HepG2 (cell line): ENCODE measurements at regions not wholly inside any gene's neighbourhood (a gene's known extent, or its start where the extent isn't known, plus 50 kb on each side); places are given as distances from the start of the nearest gene placed in this dataset.

Source experiments
- ATAC-seq: fragments of 200-7000 bp; cut with Tn5 transposase; 3 replicates; pipeline ENCODE4 v1.9.1; 2020; ENCODE audit warnings: mild to moderate bottlenecking, moderate library complexity
- BruUV-seq: library from RNA; stranded (reverse); fragments of 400-500 nt; replicated peaks from 2 replicates; lab custom pipeline; 2021; lab: Mats Ljungman, UMichigan
- CTCF ChIA-PET: fragments of 300-600 bp; formaldehyde crosslinking; extraction: SDS; loops from one replicate; lab custom pipeline; 2021; ENCODE audit warnings: low total read pairs, inconsistent platforms, low intra/inter-chr PET ratio; lab: Yijun Ruan, JAX
- POLR2A ChIA-PET: fragments of 350-600 bp; sonication (Branson Sonifier 250); formaldehyde crosslinking; loops from one replicate; lab custom pipeline; 2020; ENCODE audit warnings: antibody characterized with exemption, inconsistent platforms; lab: Yijun Ruan, JAX
- DNase-seq: peaks from one replicate; pipeline ENCODE4 v3.0.0-alpha.2; 2015; ENCODE audit warnings: low spot score
- FAIRE-seq: peaks from 3 replicates; lab custom pipeline; 2011; peaks lifted over from hg19 to GRCh38; lab: Jason Lieb, UNC
- H2AFZ ChIP-seq: one replicate; pipeline ENCODE4 v1.6.1; 2011; ENCODE audit warnings: low read length, inconsistent platforms
- H3K27ac ChIP-seq: fragments of 300-600 bp; 3 replicates; pipeline ENCODE4 v1.8.0; 2011; ENCODE audit warnings: mixed run types, mild to moderate bottlenecking, mixed read lengths, low read length, inconsistent platforms; ENCODE audit not compliant: insufficient read depth; ENCODE audit errors: extremely low read length
- H3K27me3 ChIP-seq, 2 experiments: fragments of 200-600 bp in 1 of 2; 2 replicates in 1 of 2; 3 replicates in 1 of 2; pipeline versions ENCODE4 v1.6.0 to v1.8.0; 2011; ENCODE audit warnings: low read length in 2 of 2, mild to moderate bottlenecking in 2 of 2, moderate library complexity in 2 of 2, inconsistent platforms in 1 of 2; ENCODE audit not compliant: insufficient read depth in 2 of 2, control insufficient read depth in 1 of 2
- H3K36me3 ChIP-seq, 2 experiments: fragments of 200-600 bp in 1 of 2; replicated peaks in 1 of 2; 2 replicates in 1 of 2; 3 replicates in 1 of 2; pipeline versions ENCODE4 v1.5.1 to v1.8.0; 2011; ENCODE audit warnings: low read length in 2 of 2, inconsistent platforms in 1 of 2; ENCODE audit not compliant: insufficient read depth in 2 of 2, control insufficient read depth in 1 of 2
- H3K4me1 ChIP-seq: 2 replicates; pipeline ENCODE4 v1.5.1; 2012; ENCODE audit warnings: low read length, inconsistent platforms; ENCODE audit not compliant: insufficient read depth
- H3K4me2 ChIP-seq: 2 replicates; pipeline ENCODE4 v1.6.0; 2011; ENCODE audit warnings: low read depth, low read length, inconsistent platforms
- H3K4me3 ChIP-seq, 3 experiments: fragments of 200-600 bp in 1 of 3; sonication (generic), shearing (Covaris generic) in 1 of 3; replicated peaks in 1 of 3; 2 replicates each; pipeline ENCODE4 v1.5.1; 2011 to 2016; ENCODE audit warnings: low read length in 3 of 3, inconsistent platforms in 2 of 3, low read depth in 2 of 3, mild to moderate bottlenecking in 2 of 3, control low read depth in 1 of 3, mixed read lengths in 1 of 3; ENCODE audit not compliant: insufficient read depth in 1 of 3
- H3K79me2 ChIP-seq: one replicate; pipeline ENCODE4 v1.6.1; 2011; ENCODE audit warnings: low read length, inconsistent platforms; ENCODE audit not compliant: insufficient read depth
- H3K9ac ChIP-seq: 2 replicates; pipeline ENCODE4 v1.6.0; 2011; ENCODE audit warnings: mild to moderate bottlenecking, low read depth, low read length, inconsistent platforms; ENCODE audit not compliant: insufficient read depth
- H3K9me3 ChIP-seq: 2 replicates; pipeline ENCODE4 v1.5.1; 2012; ENCODE audit warnings: mild to moderate bottlenecking, low read length
- H4K20me1 ChIP-seq: 2 replicates; pipeline ENCODE4 v1.6.0; 2011; ENCODE audit warnings: inconsistent platforms, mild to moderate bottlenecking, low read length, moderate library complexity; ENCODE audit not compliant: insufficient read depth
- DBP ChIP-seq: sonication (generic); formaldehyde crosslinking; IDR thresholded peaks from 2 replicates; pipeline ENCODE4 v1.4.0; 2020; ENCODE audit warnings: missing genetic modification reagents; ENCODE audit errors: not compliant biosample characterization
- GABPA ChIP-seq, 2 experiments: IDR thresholded peaks; 2 replicates each; pipeline ENCODE4 v1.6.1; 2011 to 2016; ENCODE audit warnings: low read depth in 2 of 2, low read length in 1 of 2, missing biosample characterization in 1 of 2, missing genetic modification characterization in 1 of 2
- GATAD1 ChIP-seq: IDR thresholded peaks from 2 replicates; pipeline ENCODE4 v1.6.1; 2016; ENCODE audit warnings: missing genetic modification reagents, missing compliant biosample characterization
- HNRNPH1 ChIP-seq: fragments of 200-400 bp; formaldehyde crosslinking; optimal IDR thresholded peaks from 2 replicates; pipeline ENCODE3; 2017; ENCODE audit warnings: mild to moderate bottlenecking, low read depth, low read length
- SMARCC2 ChIP-seq: fragments of 450-650 bp; IDR thresholded peaks from 2 replicates; pipeline ENCODE4 v1.6.1; 2017; ENCODE audit warnings: antibody characterized with exemption, mild to moderate bottlenecking
- ZNF7 ChIP-seq: IDR thresholded peaks from 2 replicates; pipeline ENCODE4 v1.6.1; 2016; ENCODE audit warnings: missing biosample characterization, missing genetic modification reagents
- ZNF839 ChIP-seq: sonication (generic); formaldehyde crosslinking; IDR thresholded peaks from 2 replicates; pipeline ENCODE4 v1.4.0; 2020; ENCODE audit warnings: missing genetic modification reagents, mild to moderate bottlenecking, borderline replicate concordance
- ZNF878 ChIP-seq: sonication (generic); formaldehyde crosslinking; IDR thresholded peaks from 2 replicates; pipeline ENCODE4 v1.8.1; 2023; ENCODE audit warnings: mild to moderate bottlenecking, missing genetic modification reagents, moderate library complexity
- ZSCAN29 ChIP-seq: sonication (generic); formaldehyde crosslinking; conservative IDR thresholded peaks from 2 replicates; pipeline ENCODE4 v1.4.0; 2020; ENCODE audit warnings: mild to moderate bottlenecking, missing genetic modification reagents
- WGBS: methylation state at CpG from one replicate; pipeline ENCODE4 v1.1.6; 2017; ENCODE audit warnings: low lambda C conversion rate; 5-methylcytosine and 5-hydroxymethylcytosine counted together
- in situ Hi-C: cut with HindIII; loops from 2 replicates; pipeline ENCODE4 v1.10.0; 2017; ENCODE audit warnings: low pct_unique_long_range_greater_than_20kb; ENCODE audit not compliant: extremely low pct_ligation_motif_present
- intact Hi-C: fragments of 100-400 bp; cut with micrococcal nuclease; formaldehyde crosslinking; loops from one replicate; pipeline ENCODE4 v1.10.0; 2022; ENCODE audit not compliant: unreplicated experiment
- TF ChIP-seq, protein P1 (sequence below): IDR thresholded peaks from 2 replicates; pipeline ENCODE4 v1.6.1; 2016; ENCODE audit warnings: control low read depth

DNA sequence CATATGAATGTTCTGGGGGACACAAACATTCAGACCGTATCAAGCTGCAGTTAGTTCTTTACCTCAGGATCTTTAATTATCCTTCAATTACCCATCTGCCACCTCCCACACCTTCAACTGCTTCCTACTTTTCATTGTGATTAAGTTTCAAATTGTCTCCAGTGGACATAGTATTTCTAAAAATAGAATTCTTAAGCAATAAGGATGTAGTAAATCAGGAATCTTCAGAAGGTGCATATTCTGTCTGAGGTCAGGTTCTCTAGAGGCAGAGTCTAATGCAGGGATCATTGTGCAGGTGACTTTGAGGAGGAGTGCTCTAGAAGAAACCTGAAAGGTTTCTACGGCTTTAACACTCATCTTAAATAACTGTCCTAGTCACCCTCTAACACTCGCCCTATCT lies 102.6 kb upstream of the PPP2R5A start:
- Histone ChIP-seq H3K9me3 (no peaks in the 10 kb centered on the region), H3K79me2 (no peaks in the 10 kb centered on the region), H3K9ac (no peak overlapping the region), H3K4me2 (no peak overlapping the region), H4K20me1 (no peaks in the 10 kb centered on the region; the same call in 1 of the 2 replicates), H3K27ac (no peak overlapping the region), H3K4me3 (no peak overlapping the region), H2AFZ (no peak overlapping the region), H3K4me1 (peaks cover 6% of the 10 kb centered on the region; the same call in 1 of the 2 replicates), H3K27me3 (no peaks in the 10 kb centered on the region), H3K36me3 (no peaks in the 10 kb centered on the region)
- FAIRE-seq, result no peak
- 64% methylated on average over 3 of the region's 3 CpGs for WGBS
- ChIA-PET POLR2A (no interaction called here), CTCF (no interaction called here)
- no peak for DNase-seq
- no peak for ATAC-seq
- no TSS peak for BruUV-seq
- TF ChIP-seq DBP (CRISPR knock-in tag), result no peak
- TF ChIP-seq ZNF839 (CRISPR knock-in tag), result no peak
- no peak for TF ChIP-seq ZNF878 (CRISPR knock-in tag)
- no peak for TF ChIP-seq HNRNPH1
- TF ChIP-seq ZNF7 (CRISPR knock-in tag), result no peak
- TF ChIP-seq GABPA (IDR thresholded peaks at IDR 0.05; ENCODE audit: low read depth, low read length), result no peak
- no peak for TF ChIP-seq GABPA (CRISPR knock-in tag; IDR thresholded peaks at IDR 0.05; ENCODE audit: low read depth)
- in situ Hi-C loops (no loop called here), intact Hi-C loops (no loop called here)

- no peaks in the 10 kb centered on the region; the same call in 1 of the 2 replicates for H4K20me1 ChIP-seq
- no peak overlapping the region for H2AFZ ChIP-seq
- in situ Hi-C loops (no loop called here), intact Hi-C loops (no loop called here)
- H3K4me2 ChIP-seq, result peak overlapping the region; percentile 32
- no peak for DNase-seq
- no peaks in the 10 kb centered on the region for H3K27me3 ChIP-seq
- CTCF ChIA-PET, result no interaction called here
- no peak overlapping the region for H3K27ac ChIP-seq
- H3K9ac ChIP-seq, result no peak overlapping the region
- no peaks in the 10 kb centered on the region for H3K9me3 ChIP-seq
- no TSS peak for BruUV-seq
- POLR2A ChIA-PET, result no interaction called here
- H3K4me1 ChIP-seq, result peaks cover 6% of the 10 kb centered on the region; the same call in 1 of the 2 replicates
- no peaks in the 10 kb centered on the region for H3K36me3 ChIP-seq
- no peak overlapping the region for H3K4me3 ChIP-seq
- ATAC-seq, result no peak; the same call in 2 of the 3 replicates
- 32% methylated on average over 8 of the region's 8 CpGs for WGBS
- TF ChIP-seq, protein P1, sequence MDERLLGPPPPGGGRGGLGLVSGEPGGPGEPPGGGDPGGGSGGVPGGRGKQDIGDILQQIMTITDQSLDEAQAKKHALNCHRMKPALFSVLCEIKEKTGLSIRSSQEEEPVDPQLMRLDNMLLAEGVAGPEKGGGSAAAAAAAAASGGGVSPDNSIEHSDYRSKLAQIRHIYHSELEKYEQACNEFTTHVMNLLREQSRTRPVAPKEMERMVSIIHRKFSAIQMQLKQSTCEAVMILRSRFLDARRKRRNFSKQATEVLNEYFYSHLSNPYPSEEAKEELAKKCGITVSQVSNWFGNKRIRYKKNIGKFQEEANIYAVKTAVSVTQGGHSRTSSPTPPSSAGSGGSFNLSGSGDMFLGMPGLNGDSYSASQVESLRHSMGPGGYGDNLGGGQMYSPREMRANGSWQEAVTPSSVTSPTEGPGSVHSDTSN (CRISPR knock-in tag), result no peak
- no peak for TF ChIP-seq SMARCC2
- TF ChIP-seq GATAD1 (CRISPR knock-in tag), result no peak
- TF ChIP-seq ZSCAN29 (CRISPR knock-in tag), result no peak
- TF ChIP-seq, all 625 proteins: peak for 0
- peak; percentile 4 for FAIRE-seq
- H3K79me2 ChIP-seq, result no peaks in the 10 kb centered on the region
These were observed 98.6 kb upstream of the PPP2R5A start for GRCh38 chr1:212186427-212187207.
